ENCODE measurements at regions not wholly inside any gene's neighbourhood (a gene's known extent, or its start where the extent isn't known, plus 50 kb on each side); places are given as distances from the start of the nearest gene placed in this dataset.
"Not testable (repeated sequence)": the region's sequence is repeated elsewhere in the genome, so short reads cannot be mapped to it uniquely, and the experiment has no call there.

DNA sequence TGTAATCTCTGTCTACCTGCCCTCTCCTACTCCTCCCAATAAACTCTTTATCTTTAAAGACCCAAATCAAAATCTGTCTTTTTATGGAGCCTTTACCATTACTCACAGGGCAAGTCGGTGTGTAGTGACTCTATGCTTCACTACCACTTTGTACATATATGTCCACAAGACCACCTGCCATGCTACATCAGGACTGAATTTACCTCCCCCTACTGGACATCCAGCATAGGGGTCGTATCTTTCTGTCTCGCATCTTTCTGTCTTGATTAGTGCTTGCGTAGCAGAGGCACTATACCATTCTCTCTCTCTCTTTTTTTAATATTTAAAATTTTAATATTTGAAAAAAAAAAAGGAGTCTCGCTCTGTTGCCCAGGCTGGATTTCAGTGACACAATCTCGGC, 587.5 kb downstream of the SOX5 start:
- DNase-seq (ENCODE audit: low spot score), result no peak

DNA sequence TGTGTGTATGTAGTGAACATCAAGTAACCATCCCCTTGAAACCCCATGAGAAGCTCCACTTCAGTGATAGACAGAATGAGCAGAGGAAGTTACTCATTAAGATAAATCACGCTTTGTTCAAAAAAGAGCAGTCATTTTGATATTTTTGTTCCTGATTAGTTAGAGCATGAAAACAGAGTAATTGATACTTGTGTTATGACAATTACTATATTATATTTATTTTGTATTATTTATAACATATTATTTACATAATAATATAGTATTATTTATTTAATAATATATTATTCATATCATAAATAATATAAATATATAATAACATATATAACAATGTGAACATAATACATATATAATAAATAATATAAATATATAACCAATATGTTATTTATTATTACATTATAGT, 580.9 kb downstream of the SOX5 start:
- DNase-seq (ENCODE audit: low spot score), result no peak

DNA sequence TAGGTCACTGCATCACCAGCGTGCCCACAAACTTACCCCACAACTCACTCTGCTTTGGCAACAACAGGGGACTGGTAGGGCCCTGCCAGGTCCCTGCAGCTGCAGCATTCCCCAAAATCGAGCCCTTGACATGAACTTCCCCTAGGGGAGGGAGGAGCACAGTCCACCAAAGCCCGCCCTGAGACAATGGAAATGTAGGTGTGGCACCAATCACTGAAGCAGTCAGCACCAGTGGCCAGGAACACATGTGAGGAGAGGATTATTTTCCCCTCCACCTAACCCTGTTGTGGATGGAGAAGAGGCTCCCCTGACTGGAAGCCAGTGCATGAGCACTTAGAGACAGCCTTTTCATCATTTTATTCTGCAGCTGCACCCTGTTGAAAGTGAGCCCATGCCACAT, 573.8 kb downstream of the SOX5 start:
- DNase-seq (ENCODE audit: low spot score), result no peak

DNA sequence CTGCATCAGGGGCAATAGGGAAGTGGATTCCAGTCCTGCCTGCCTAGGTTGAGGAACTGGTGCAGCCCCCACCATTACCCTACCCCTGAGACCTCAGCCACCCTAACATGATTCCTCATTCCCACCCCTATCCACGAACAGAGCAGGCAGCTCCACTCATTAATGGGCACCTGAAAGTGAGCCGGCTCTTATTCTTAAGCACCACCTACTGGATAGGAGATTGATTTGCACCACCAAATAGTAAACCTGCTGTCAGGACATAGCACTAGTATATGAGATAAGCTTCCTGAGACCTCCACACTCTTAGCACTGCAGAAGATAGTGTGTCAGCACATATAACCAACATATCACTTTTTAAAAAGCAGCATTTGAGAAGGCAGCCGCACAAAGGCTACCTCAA, 573.2 kb downstream of the SOX5 start:
- DNase-seq (ENCODE audit: low spot score), result no peak

DNA sequence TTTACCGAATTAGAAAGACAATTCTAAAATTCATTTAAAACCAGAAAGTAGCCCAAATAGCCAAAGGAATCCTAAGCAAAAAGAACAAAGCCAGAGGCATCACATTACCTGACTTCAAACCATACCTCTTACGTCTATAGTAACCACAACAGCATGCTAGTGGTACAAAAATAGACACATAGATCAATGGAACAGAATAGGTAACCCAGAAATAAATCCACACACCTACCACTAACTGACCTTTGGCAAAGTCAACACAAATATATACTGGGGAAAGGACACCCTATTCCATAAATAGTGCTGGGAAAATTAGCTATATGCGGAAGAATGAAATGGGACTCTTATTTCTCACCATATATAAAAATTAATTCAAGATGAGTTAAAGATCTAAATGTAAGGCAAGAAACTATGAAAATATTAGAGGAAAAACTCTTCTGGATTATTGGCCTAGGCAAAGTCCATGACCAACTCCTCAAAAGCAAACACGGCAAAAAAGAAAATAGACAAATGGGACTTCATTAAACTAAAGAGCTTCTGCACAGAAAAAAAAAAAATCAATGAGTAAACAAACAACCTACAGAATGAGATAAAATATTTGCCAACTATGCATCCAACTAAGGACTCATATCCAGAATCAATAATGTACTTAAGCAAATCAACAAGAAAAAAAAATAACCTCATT, 568.9 kb downstream of the SOX5 start:
- no peak for DNase-seq (ENCODE audit: low spot score)

DNA sequence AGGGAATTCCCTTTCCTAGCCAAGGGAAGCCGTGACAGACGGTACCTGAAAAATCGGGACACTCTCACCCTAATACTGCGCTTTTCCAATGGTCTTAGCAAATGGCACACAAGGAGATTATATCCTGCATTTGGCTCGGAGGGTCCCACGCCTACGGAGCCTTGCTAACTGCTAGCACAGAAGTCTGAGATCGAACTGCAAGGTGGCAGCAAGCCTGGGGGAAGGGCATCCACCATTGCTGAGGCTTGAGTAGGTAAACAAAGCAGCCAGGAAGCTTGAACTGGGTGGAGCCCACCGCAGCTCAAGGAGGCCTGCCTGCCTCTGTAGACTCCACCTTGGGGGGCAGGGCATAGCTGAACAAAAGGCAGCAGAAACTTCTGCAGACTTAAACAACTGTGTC, 560.6 kb downstream of the SOX5 start:
- not testable (repeated sequence) for DNase-seq (ENCODE audit: low spot score)

DNA sequence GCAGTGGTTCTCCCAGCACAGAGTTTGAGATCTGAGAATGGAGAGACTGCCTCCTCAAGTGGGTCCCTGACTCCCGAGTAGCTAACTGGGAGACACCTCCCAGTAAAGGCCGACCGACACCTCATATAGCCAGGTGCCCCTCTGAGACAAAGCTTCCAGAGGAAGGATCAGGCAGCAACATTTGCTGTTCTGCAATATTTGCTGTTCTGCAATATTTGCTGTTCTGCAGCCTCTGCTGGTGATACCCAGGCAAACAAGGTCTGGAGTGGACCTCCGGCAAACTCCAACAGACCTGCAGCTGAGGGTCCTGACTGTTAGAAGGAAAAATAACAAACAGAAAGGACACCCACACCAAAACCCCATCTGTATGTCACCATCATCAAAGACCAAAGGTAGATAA, 560.2 kb downstream of the SOX5 start:
- DNase-seq (ENCODE audit: low spot score), result not testable (repeated sequence)

DNA sequence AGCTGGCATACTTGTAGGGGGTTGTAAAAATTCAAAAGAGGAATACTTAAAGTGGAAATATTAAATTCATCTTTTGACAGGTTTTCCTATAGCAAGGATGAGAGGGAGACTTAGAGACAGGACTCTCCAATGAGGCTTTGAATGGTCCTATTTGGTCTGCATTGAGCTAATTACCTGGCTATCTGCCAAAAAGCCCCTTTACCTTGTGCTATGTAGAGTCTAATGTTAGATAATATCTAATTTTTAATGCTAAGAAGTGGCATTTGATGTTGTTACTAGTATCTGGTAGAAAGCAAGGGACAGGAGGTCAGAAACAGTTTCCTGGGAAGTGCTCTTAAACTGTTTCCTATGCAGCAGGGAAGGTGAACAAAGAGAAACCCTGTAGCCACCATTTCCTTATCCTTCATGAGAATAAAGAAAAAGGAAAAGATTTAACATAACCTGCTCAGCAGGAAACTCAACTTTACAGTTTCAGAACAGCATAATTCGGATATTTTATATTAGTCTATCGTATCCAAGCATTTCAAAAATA, 550.0 kb downstream of the SOX5 start:
- DNase-seq (ENCODE audit: low spot score), result no peak

DNA sequence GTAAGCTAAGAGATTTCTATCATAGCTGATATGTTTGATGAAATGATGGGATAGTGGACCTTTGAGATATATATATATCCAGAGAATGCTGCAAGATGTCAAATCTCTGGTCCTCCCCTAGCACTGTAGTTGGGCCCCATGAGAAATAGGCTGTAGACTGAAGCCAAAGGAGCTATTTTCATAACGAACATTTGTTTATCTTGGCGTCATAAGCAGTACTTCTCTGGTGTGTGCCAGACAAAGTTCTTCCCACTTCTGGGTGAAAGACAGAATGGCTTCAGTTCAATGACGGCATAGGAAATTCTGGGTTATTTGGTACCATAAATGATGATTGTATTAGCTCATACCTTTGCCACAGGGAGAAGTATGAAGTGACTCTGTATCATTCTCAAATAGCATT, 534.3 kb downstream of the SOX5 start:
- no peak for DNase-seq (ENCODE audit: low spot score)

DNA sequence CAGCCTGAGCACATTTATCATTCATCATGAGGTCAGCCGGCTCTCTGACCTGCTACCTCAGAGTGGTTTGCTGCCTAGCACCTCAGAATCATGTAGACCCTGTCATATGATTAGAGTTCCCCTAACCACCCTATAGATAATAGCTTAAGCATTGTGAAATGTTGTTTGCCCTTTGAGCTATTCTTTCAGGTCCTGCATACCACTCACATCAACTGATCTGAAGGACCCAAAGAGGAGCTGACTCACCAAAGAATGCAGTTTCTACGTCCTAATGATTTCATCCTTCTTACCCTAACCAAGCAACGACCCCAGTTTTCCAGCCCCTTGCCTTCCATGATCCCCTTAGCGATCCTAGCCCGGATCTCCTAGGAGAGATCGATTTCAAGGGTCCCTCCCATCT, 527.9 kb downstream of the SOX5 start:
- no peak for DNase-seq (ENCODE audit: low spot score)

DNA sequence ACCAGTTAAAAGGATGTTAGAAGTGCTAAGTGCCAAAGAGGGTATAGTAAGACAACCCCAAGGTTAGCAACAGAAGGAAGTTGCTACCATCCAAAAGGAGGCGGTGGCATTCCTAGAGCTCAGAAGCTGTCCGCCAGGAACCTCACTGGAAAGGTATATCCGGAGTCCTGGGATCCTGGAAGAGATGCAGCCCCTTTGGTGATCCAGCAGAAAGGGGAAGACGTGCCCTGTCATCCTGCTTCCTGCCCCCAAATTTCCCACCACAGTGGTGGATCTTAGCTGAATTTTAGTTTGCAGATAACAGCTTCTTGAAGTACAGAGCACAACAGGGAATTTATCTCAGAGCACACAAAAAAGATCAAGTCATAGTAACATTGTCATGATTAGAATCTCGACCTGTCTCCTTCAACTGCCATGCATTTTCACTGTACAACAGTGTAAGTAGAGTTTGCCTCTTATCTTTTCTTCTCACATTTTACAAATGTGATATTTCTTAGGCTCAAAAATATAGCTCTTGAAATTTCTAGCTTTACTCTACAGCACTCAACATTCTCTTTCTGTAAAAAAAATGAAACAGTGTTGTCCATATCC, 526.3 kb downstream of the SOX5 start:
- no peak for DNase-seq (ENCODE audit: low spot score)

DNA sequence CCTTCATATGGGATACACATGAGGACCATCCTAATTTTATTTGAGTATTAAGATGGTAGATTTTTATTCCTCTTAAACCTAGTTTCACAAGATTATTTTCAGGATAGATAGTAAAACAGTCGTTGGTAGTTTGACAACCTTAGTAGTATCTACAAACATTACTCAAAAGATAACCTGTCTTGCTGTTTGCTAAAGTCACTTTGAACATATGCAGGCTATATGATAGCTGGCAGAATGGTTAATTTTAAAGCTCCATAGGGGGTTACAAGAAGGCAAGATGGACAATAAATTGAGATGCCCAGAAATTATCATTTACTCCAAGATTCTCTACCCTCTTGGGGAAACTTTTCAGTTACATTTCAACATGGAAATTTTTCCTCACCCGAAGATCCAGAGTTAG, 525.7 kb downstream of the SOX5 start:
- DNase-seq (ENCODE audit: low spot score), result no peak

DNA sequence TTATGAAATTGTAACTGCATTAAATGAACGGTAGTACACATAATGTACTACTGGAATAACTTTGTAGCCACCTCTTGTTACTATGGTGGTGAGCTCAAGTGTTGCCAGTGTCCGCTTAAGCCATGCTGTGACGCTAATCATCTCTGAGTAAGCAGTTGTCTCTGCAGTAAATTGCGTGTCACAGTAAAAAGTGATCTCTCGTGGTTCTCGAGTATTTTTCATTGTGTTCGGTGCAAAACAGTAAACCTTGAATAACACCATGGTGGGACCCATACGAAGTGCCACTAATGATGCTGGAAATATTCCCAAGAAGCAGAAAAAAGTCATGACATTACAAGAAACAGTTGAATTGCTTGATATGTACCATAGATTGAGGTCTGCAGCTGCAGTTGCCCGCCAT, 524.8 kb downstream of the SOX5 start:
- DNase-seq (ENCODE audit: low spot score), result no peak

DNA sequence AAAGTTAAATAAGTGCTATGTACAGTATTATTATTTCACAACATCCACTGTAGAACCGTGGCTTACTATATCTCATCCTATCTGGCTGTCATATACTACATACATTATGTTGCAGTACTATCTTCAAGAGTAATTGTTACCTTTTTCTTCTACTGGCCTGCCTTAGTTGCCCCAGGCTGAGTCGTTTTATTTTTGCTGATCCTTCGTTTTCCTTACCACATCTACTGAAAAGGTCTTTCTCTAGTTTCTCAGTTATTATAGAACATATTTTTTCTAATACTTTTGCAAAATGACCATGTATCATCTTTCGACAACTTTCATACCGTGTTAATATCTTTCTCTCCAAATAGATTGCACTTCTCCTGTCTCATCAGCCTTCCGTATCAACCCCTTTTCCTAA, 523.1 kb downstream of the SOX5 start:
- no peak for DNase-seq (ENCODE audit: low spot score)

DNA sequence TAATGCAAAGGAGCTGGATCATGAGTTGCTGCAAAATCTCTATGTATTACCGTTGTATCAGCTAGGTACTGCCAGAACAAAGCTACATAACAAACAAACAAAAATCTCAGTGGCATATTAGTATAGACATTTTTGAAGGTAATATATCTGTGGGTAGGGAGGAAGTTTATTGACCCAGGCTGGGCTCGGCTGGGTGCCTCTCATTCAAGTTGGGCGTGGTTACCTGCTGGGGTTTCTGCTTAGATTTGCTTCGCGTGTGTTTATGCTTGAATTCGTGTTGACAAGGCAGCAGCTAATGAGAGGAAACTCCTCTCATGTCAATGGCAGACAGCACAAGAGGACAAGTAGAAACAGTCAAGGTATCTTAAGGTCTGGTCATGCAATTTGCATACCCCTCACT, 520.7 kb downstream of the SOX5 start:
- DNase-seq (ENCODE audit: low spot score), result no peak

DNA sequence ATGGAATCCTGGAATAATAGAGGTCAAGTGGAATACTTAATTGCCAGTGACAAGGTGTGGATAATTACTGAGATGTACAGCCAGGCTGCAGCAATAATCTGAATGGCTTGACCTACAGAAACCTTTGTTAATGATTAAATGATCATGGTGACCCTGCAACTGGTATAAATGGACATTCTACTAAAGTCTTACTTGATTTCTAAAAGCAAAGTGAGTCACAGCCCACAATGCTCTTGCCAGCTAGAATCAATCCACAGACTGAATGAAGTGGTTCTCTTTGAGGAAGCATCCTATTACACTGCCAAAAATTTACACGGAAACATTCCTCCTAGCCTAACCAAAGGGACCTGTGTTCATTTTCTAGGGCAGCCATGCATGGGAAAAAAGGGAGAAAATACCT, 518.5 kb downstream of the SOX5 start:
- peak; percentile 47 for DNase-seq (ENCODE audit: low spot score)

DNA sequence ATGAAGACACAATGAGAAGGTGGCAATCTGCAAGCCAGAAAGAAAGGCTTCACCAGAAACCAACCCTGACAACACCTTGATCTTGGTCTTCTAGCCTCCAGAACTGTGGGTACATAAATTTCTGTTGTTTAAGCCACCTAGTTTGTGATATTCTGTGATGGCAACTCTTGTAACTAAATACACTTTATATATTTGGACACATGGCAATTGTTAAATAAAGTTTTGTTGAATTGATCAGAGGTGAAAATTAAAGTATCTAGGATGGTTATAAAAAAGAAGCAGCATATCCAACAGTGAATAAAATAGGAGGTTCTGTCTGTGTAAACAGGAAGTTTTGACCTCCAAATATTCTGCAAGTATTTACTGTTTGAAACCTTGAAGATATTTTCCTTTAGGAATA, 516.3 kb downstream of the SOX5 start:
- DNase-seq (ENCODE audit: low spot score), result no peak

DNA sequence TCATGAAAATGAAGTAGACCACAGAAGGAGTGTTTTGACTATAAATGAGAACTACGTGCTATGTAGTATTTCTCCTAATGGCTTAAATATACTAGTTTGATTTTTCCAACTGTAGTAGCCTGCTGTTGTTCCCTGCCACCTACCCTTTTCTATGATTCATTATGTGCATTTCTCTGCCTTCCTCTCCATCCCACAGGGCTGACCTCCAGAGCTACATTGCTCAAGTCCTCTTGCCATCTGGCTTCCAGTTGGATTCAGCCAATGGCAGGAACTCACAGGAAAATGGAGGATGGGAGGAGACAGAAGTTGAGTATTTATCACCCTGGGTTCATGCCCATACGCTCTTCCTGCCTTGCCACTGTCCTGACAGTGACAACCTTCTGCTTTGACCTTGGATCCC, 515.3 kb downstream of the SOX5 start:
- DNase-seq (ENCODE audit: low spot score), result no peak

DNA sequence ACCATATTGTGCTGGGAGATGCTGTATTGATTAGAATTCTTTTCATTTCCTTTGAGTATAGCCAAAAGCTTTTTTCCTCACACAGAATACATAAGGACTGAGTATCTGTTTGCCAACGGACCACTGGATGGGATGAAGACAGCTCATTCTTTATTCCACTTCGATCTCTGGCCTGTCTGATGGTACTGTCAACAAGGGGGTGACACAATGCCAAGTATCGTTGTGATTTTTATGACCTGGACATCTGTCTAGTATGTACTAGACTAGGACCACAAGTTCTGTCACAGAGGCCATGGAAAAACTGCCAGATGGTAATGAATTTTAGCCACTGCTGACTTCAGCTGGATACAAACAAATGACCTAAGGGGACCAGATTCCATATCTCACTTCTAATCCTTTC, 502.7 kb downstream of the SOX5 start:
- DNase-seq (ENCODE audit: low spot score), result no peak

DNA sequence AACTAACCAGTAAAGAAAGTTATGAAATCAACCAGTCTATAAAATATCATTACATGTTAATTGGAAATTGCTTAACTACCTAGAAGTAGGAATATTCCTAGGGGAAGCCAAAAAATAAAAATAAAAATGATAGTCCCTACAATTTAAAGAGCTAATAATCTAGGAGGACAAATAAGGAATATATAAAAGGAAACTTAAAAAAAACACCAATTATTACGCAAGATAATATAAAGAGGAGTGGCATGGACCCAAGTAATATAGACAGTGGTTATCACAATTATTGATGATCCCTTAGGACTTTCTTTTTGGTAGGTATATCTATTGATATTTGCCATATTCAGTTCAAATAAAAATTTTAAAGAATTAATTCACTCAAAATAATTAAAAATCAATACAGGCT, 498.7 kb downstream of the SOX5 start:
- no peak for DNase-seq (ENCODE audit: low spot score)

DNA sequence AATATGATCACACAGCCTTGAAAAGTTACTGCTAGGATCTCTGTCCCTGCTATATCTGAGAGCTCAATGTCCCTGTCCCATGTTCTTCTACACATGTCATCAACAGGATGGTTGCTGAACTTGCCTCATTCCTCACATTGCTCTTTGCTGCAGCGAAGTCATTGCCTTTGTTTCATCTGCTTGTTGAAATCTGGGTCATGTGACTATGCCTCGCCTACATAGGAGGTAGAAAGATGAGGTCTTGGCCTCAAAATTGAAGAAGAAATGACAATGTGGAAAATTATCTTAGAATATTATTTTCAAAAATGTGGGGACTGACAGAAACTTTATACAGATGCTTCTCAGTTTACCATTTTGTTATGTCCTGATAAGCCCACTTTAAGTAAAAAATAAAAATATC, 494.2 kb downstream of the SOX5 start:
- DNase-seq (ENCODE audit: low spot score), result no peak

DNA sequence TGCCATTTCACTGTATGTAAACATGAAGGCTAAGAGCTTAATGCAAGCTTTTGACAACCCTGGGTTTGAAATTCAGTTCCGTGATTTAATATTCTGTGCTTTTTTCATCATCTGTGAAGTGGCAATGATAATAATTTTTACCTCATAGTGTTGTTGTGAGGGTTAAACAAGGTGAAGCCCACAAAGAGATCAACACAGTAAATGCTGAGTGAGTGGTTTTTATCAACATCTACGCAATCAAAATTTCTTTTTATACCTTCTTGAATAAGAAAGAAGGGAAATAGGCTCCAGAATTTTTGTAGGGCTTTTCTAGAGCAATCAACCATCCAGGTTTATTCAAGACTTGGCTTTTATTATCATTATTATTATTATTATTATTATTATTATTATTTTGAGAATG, 490.8 kb downstream of the SOX5 start:
- DNase-seq (ENCODE audit: low spot score), result no peak

DNA sequence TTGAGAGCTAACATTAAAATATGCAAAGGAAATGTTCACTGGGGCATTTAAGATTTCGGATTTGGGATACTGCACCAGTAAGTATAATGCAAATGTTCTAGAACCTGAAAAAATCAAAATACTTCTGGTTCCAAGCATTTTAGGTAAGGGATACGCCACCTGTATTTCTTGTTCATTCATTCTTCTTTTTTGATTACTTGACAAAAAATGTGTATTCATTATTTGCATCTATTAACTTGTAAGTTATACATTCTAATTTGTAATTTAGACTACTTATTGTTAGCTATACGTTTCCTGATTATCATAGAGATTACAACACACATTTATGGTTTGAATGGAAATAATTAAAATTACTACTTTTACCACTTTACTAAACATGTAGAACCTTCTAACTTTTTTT, 486.9 kb downstream of the SOX5 start:
- DNase-seq (ENCODE audit: low spot score), result no peak

DNA sequence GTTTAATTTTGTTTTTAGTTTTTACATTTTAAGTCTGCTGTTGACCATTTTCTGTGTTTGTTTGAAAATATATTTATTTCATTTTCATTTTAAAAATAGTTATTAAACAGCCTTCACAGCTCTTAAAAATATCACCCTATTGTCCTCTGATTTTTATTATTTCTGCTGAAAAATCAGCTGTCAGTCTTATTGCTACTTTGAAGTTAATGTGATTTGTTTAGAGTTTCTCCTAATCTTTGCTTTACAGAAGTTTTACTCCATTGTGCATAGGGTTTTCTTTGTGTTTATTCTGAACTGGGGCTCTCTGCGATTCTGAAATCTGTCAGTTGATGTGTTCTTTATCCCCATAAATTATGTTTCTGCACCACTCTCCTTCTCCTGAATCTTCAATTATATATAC, 486.3 kb downstream of the SOX5 start:
- no peak for DNase-seq (ENCODE audit: low spot score)
